Left renal pelvis (tissue), 4 donors: ENCODE measurements at regions not wholly inside any gene's neighbourhood (a gene's known extent, or its start where the extent isn't known, plus 50 kb on each side); places are given as distances from the start of the nearest gene placed in this dataset.

Experiments used
- DNase-seq, 4 donors: peaks; one replicate each; pipeline ENCODE4 v3.0.0-alpha.2; 2013; ENCODE audit warnings: low read depth in 4 of 4, low spot score in 3 of 4

- DNase-seq = no peak
These were observed 169.7 kb upstream of the CD180 start for GRCh38 chr5:67366276-67366675.

GRCh38 chr5:67364381-67364970 lies 167.9 kb upstream of the CD180 start:
- no peak for DNase-seq

GRCh38 chr5:67363963-67364362 lies 167.4 kb upstream of the CD180 start:
- DNase-seq = no peak

GRCh38 chr5:67363180-67363709 lies 166.6 kb upstream of the CD180 start:
- no peak for DNase-seq

GRCh38 chr5:67361932-67362729 lies 165.5 kb upstream of the CD180 start:
- DNase-seq = no peak

GRCh38 chr5:67360047-67360446 lies 163.4 kb upstream of the CD180 start:
- no peak for DNase-seq

- DNase-seq = no peak
These were observed 161.6 kb upstream of the CD180 start for GRCh38 chr5:67358186-67358585.

GRCh38 chr5:67355120-67355713 lies 158.6 kb upstream of the CD180 start:
- DNase-seq = no peak

- no peak for DNase-seq
These were observed 157.2 kb upstream of the CD180 start for GRCh38 chr5:67353500-67354450.

- no peak for DNase-seq
These were observed 154.1 kb upstream of the CD180 start for GRCh38 chr5:67350618-67351201.

- DNase-seq = no peak
These were observed 153.6 kb upstream of the CD180 start for GRCh38 chr5:67350185-67350584.

- DNase-seq = no peak
These were observed 151.2 kb upstream of the CD180 start for GRCh38 chr5:67347821-67348220.

GRCh38 chr5:67346611-67347010 lies 150.0 kb upstream of the CD180 start:
- DNase-seq = no peak

GRCh38 chr5:67344870-67345269 lies 148.3 kb upstream of the CD180 start:
- DNase-seq = no peak

- DNase-seq = no peak
These were observed 147.2 kb upstream of the CD180 start for GRCh38 chr5:67343835-67344234.

- DNase-seq = no peak
These were observed 144.9 kb upstream of the CD180 start for GRCh38 chr5:67341478-67341877.

- DNase-seq = no peak
These were observed 142.7 kb upstream of the CD180 start for GRCh38 chr5:67339219-67339767.

GRCh38 chr5:67338421-67338820 lies 141.8 kb upstream of the CD180 start:
- DNase-seq = no peak

GRCh38 chr5:67337751-67338150 lies 141.2 kb upstream of the CD180 start:
- DNase-seq = no peak

GRCh38 chr5:67335426-67335825 lies 138.8 kb upstream of the CD180 start:
- no peak for DNase-seq
